ENCODE measurements at regions not wholly inside any gene's neighbourhood (a gene's known extent, or its start where the extent isn't known, plus 50 kb on each side); places are given as distances from the start of the nearest gene placed in this dataset.

DNA sequence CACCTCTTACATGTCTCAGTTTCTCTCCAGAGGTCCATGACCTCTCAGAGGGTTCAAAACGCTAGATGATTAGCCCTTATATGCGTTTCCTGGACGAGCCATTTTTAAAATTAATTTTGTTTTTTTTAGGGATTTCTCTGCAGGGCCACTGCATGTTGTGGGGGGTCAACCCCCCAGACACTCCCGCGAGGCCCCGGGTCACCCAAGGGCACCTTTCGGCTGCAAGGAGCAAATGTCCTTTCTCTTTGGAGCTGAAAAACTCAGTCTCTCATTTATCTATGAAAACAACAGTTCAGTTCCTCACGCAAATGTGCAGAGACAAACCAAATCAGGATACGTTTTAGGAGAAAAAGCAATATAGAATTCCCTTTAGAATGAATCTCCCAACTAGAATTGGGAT, 944.3 kb upstream of the SEMA6D start:
- H3K36me3 ChIP-seq (ENCODE audit: control insufficient read depth in 2 of 4, insufficient read depth in 4 of 4, low read length in 3 of 4) = peaks cover 0 to 3% (median 0%) of the 10 kb centered on the region in 4 experiments; a peak in 1 of 8 replicates
- H2BK20ac ChIP-seq (ENCODE audit: low read length) = no peak overlapping the region
- no peaks in the 10 kb centered on the region for H3K23me2 ChIP-seq (ENCODE audit: low read depth, low read length)
- H4K5ac ChIP-seq (ENCODE audit: insufficient read length, low read depth, low read length) = no peak overlapping the region
- no peak overlapping the region for H3K4me3 ChIP-seq (ENCODE audit: extremely low read depth in 1 of 4, insufficient read depth in 2 of 4, low read depth in 3 of 4, low read length in 4 of 4)
- H2BK120ac ChIP-seq (replicated peaks; ENCODE audit: low read depth, low read length) = no peak overlapping the region
- H2BK5ac ChIP-seq (ENCODE audit: low read depth, low read length) = no peak overlapping the region
- no peak overlapping the region for H3K4ac ChIP-seq (replicated peaks; ENCODE audit: insufficient read length, low read depth, low read length)
- peaks cover 11% of the 10 kb centered on the region in 2 experiments for H3K9me3 ChIP-seq (ENCODE audit: insufficient read depth in 2 of 2, low read depth in 1 of 2, low read length in 1 of 2)
- H2AK5ac ChIP-seq (ENCODE audit: low read depth, low read length) = no peak overlapping the region
- no peak overlapping the region for H3K56ac ChIP-seq (replicated peaks; ENCODE audit: insufficient read length, low read depth, low read length)
- no peak overlapping the region for H3K18ac ChIP-seq (ENCODE audit: extremely low read depth, low read length)
- DNase-seq (ENCODE audit: low read depth in 1 of 2, low spot score in 2 of 2) (no peak), FAIRE-seq (no peak)
- peaks cover 0 to 1% of the 10 kb centered on the region in 2 experiments for H4K20me1 ChIP-seq (replicated peaks in 1 of 2; ENCODE audit: control insufficient read depth in 1 of 2, insufficient read depth in 2 of 2, low read length in 2 of 2)
- H3K79me2 ChIP-seq (ENCODE audit: control insufficient read depth in 1 of 2, insufficient read depth in 2 of 2, low read length in 2 of 2) = no peaks in the 10 kb centered on the region
- CTCF ChIA-PET (ENCODE audit: partially characterized antibody) = no interaction called here
- no peak overlapping the region for H2BK15ac ChIP-seq (ENCODE audit: low read length)
- H3K9ac ChIP-seq (replicated peaks in 1 of 4; ENCODE audit: extremely low read depth in 1 of 4, low read depth in 3 of 4, low read length in 3 of 4) = no peak overlapping the region
- no peak overlapping the region; the same call in 1 of the 2 replicates for H4K8ac ChIP-seq (ENCODE audit: extremely low read depth, insufficient read depth, low read length)
- H2AFZ ChIP-seq (ENCODE audit: low read length) = no peak overlapping the region
- H3K4me1 ChIP-seq (replicated peaks in 1 of 4; ENCODE audit: control insufficient read depth in 3 of 4, insufficient read depth in 4 of 4, low read length in 3 of 4) = no peaks in the 10 kb centered on the region
- no peak overlapping the region for H3K4me2 ChIP-seq (ENCODE audit: insufficient read depth in 1 of 2, low read depth in 2 of 2, low read length in 2 of 2)
- H3K27me3 ChIP-seq (replicated peaks in 1 of 4; ENCODE audit: control insufficient read depth in 3 of 4, extremely low read depth in 1 of 4, insufficient read depth in 3 of 4, low read length in 3 of 4) = no peaks in the 10 kb centered on the region
- no peak overlapping the region for H3K23ac ChIP-seq (ENCODE audit: insufficient read length)
- H3K14ac ChIP-seq (ENCODE audit: insufficient read length) = no peak overlapping the region
- WGBS, 2 experiments (ENCODE audit: extremely low coverage in 1 of 2, insufficient coverage in 1 of 2, insufficient read length in 1 of 2, insufficient replicate concordance in 2 of 2, low coverage in 1 of 2, low lambda C conversion rate in 2 of 2, missing lambda C conversion rate in 1 of 2) = 89% methylated on average over 9 of the region's 9 CpGs; no CpG with 5 or more reads in 1 of the 2 experiments
- H3K79me1 ChIP-seq (ENCODE audit: low read depth, low read length) = no peaks in the 10 kb centered on the region
- no peak overlapping the region for H4K91ac ChIP-seq (replicated peaks; ENCODE audit: insufficient read length, low read length)
- H3K27ac ChIP-seq (ENCODE audit: low read depth, low read length) = no peak overlapping the region
- POLR2A ChIA-PET (ENCODE audit: partially characterized antibody) = no interaction called here
- H2BK12ac ChIP-seq (ENCODE audit: low read depth, low read length) = no peak overlapping the region
- TF ChIP-seq POLR2A (IDR thresholded peaks at IDR 0.05; ENCODE audit: control extremely low read depth in 1 of 2, low read depth in 2 of 2, low read length in 2 of 2) = no peak
- no peak for TF ChIP-seq SIN3A (conservative IDR thresholded peaks at IDR 0.05 in 1 of 2, IDR thresholded peaks at IDR 0.05 in 1 of 2; ENCODE audit: low read depth in 1 of 2, low read length in 2 of 2)
- no peak for TF ChIP-seq CBX8 (IDR thresholded peaks at IDR 0.05; ENCODE audit: borderline replicate concordance, low read depth, low read length)
- TF ChIP-seq, protein P1, sequence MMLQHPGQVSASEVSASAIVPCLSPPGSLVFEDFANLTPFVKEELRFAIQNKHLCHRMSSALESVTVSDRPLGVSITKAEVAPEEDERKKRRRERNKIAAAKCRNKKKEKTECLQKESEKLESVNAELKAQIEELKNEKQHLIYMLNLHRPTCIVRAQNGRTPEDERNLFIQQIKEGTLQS (IDR thresholded peaks at IDR 0.05; ENCODE audit: insufficient read depth, low read depth, low read length) = no peak
- no peak for TF ChIP-seq BCL11A (IDR thresholded peaks at IDR 0.05; ENCODE audit: low read depth in 2 of 2, low read length in 2 of 2)
- TF ChIP-seq HDAC6 (IDR thresholded peaks at IDR 0.05; ENCODE audit: low read depth, low read length) = no peak
- no peak for TF ChIP-seq CREB1 (IDR thresholded peaks at IDR 0.05)
- no peak for TF ChIP-seq POU5F1 (IDR thresholded peaks at IDR 0.05; ENCODE audit: low read depth, low read length)
- TF ChIP-seq ASH2L (IDR thresholded peaks at IDR 0.05; ENCODE audit: low read length) = no peak
- no peak for TF ChIP-seq SP2 (IDR thresholded peaks at IDR 0.05; ENCODE audit: low read length)
- TF ChIP-seq CEBPB (IDR thresholded peaks at IDR 0.05; ENCODE audit: low read depth, low read length) = no peak
- no peak for TF ChIP-seq SP1 (IDR thresholded peaks at IDR 0.05; ENCODE audit: low read depth, low read length)
- no peak for TF ChIP-seq SRF (IDR thresholded peaks at IDR 0.05; ENCODE audit: low read depth, low read length)
- TF ChIP-seq RAD21 (IDR thresholded peaks at IDR 0.05 in 1 of 2, conservative IDR thresholded peaks at IDR 0.05 in 1 of 2; ENCODE audit: low read depth in 2 of 2, low read length in 2 of 2) = no peak
- TF ChIP-seq SIRT6 (IDR thresholded peaks at IDR 0.05; ENCODE audit: low read length) = no peak
- no peak for TF ChIP-seq SP4 (IDR thresholded peaks at IDR 0.05; ENCODE audit: low read length)
- TF ChIP-seq RBBP5 (IDR thresholded peaks at IDR 0.05; ENCODE audit: borderline replicate concordance, low read depth, low read length) = no peak

All from H1 (cell line).